ENCODE measurements at regions not wholly inside any gene's neighbourhood (a gene's known extent, or its start where the extent isn't known, plus 50 kb on each side); places are given as distances from the start of the nearest gene placed in this dataset.

DNA sequence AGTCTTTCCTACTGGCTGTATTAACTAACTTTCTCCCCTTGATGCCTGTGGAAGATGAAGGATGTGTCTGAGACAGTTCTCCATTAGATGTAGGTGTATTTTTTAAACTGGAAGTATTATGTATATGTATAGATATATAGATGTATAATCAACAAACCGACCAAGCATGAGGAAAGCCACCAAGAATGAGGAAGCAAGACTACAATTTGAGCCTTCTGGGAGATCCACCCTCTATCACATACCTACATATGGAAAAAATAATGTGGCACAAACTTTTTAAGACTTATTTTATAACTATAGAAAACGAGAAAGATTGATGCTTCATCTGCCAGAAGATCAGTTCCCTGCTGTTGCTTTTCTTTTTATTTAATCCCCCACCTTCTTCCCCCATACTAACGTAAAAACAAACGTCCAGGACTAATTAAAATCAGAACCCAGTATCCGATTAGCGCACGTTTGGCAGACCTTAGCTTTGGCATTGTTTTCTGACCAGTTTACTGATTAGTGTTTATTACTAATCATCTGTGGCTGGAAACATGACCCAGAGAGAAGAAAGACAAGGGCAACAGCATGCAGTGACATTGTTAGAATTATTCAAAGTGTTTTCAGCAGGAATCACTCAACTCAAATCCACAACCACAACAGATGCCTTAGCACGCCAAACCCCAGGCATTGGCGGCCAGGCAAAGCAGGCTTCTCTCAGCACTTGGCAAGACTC is 490.2 kb downstream of the EBF1 start:
- peaks cover 2% of the 10 kb centered on the region for H3K9me3 Mint-ChIP-seq (ENCODE audit: unreplicated experiment)
- no peaks in the 10 kb centered on the region for H3K36me3 Mint-ChIP-seq (ENCODE audit: unreplicated experiment)
- no peaks in the 10 kb centered on the region for H3K27me3 Mint-ChIP-seq (ENCODE audit: unreplicated experiment)
- H3K27ac Mint-ChIP-seq (ENCODE audit: unreplicated experiment), result no peak overlapping the region
- H3K4me3 Mint-ChIP-seq (ENCODE audit: unreplicated experiment), result no peak overlapping the region
- DNase-seq, result no peak
- H3K4me1 Mint-ChIP-seq (ENCODE audit: low read depth, unreplicated experiment), result no peaks in the 10 kb centered on the region
- TF ChIP-seq CTCF (IDR thresholded peaks at IDR 0.05; ENCODE audit: partially characterized antibody, unreplicated experiment), result no peak

- no peak for DNase-seq
- Mint-ChIP-seq H3K36me3 (ENCODE audit: unreplicated experiment) (no peaks in the 10 kb centered on the region), H3K9me3 (ENCODE audit: unreplicated experiment) (peaks cover 2% of the 10 kb centered on the region), H3K27ac (ENCODE audit: unreplicated experiment) (no peak overlapping the region), H3K4me1 (ENCODE audit: low read depth, unreplicated experiment) (no peaks in the 10 kb centered on the region), H3K27me3 (ENCODE audit: unreplicated experiment) (no peaks in the 10 kb centered on the region), H3K4me3 (ENCODE audit: unreplicated experiment) (no peak overlapping the region)
- no peak for TF ChIP-seq CTCF (IDR thresholded peaks at IDR 0.05; ENCODE audit: partially characterized antibody, unreplicated experiment)
Observed at GRCh38 chr5:158607088-158607487, 492.6 kb downstream of the EBF1 start.

GRCh38 chr5:158606233-158606632 is 493.5 kb downstream of the EBF1 start:
- Mint-ChIP-seq H3K4me3 (ENCODE audit: unreplicated experiment) (no peak overlapping the region), H3K27ac (ENCODE audit: unreplicated experiment) (no peak overlapping the region), H3K27me3 (ENCODE audit: unreplicated experiment) (no peaks in the 10 kb centered on the region), H3K4me1 (ENCODE audit: low read depth, unreplicated experiment) (no peaks in the 10 kb centered on the region), H3K9me3 (ENCODE audit: unreplicated experiment) (peaks cover 2% of the 10 kb centered on the region), H3K36me3 (ENCODE audit: unreplicated experiment) (no peaks in the 10 kb centered on the region)
- TF ChIP-seq CTCF (IDR thresholded peaks at IDR 0.05; ENCODE audit: partially characterized antibody, unreplicated experiment), result no peak
- DNase-seq, result no peak

DNA sequence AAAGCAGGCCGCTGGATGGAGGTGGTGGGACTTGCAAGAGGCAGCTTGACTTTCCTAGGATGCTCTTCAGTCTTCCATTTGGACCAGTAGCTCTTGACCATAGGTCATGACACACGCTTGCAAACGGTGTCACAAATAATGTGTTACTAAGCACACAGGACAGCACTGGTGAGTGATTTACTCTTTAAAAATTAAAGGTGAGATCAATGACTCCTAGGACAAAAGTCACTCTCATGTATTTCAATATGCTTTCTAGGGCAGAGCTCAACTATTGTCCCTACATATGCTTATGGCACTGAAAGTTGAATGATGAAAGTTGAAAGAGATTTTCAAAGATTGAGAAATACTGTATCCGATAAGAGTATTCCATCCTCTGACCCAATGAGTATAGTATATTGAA is 496.7 kb downstream of the EBF1 start:
- Mint-ChIP-seq H3K9me3 (ENCODE audit: unreplicated experiment) (peaks cover 2% of the 10 kb centered on the region), H3K4me3 (ENCODE audit: unreplicated experiment) (no peak overlapping the region), H3K27ac (ENCODE audit: unreplicated experiment) (no peak overlapping the region), H3K4me1 (ENCODE audit: low read depth, unreplicated experiment) (peaks cover 3% of the 10 kb centered on the region), H3K27me3 (ENCODE audit: unreplicated experiment) (no peaks in the 10 kb centered on the region), H3K36me3 (ENCODE audit: unreplicated experiment) (no peaks in the 10 kb centered on the region)
- no peak for DNase-seq
- no peak for TF ChIP-seq CTCF (IDR thresholded peaks at IDR 0.05; ENCODE audit: partially characterized antibody, unreplicated experiment)

- no peak overlapping the region for H3K4me3 Mint-ChIP-seq (ENCODE audit: unreplicated experiment)
- DNase-seq, result no peak
- peaks cover 3% of the 10 kb centered on the region for H3K4me1 Mint-ChIP-seq (ENCODE audit: low read depth, unreplicated experiment)
- no peak overlapping the region for H3K27ac Mint-ChIP-seq (ENCODE audit: unreplicated experiment)
- H3K9me3 Mint-ChIP-seq (ENCODE audit: unreplicated experiment), result peaks cover 2% of the 10 kb centered on the region
- no peak for TF ChIP-seq CTCF (IDR thresholded peaks at IDR 0.05; ENCODE audit: partially characterized antibody, unreplicated experiment)
- no peaks in the 10 kb centered on the region for H3K27me3 Mint-ChIP-seq (ENCODE audit: unreplicated experiment)
- no peaks in the 10 kb centered on the region for H3K36me3 Mint-ChIP-seq (ENCODE audit: unreplicated experiment)
Observed at GRCh38 chr5:158601118-158601517, 498.6 kb downstream of the EBF1 start.

All from glutamatergic neuron (in vitro differentiated cells).